ENCODE measurements at regions not wholly inside any gene's neighbourhood (a gene's known extent, or its start where the extent isn't known, plus 50 kb on each side); places are given as distances from the start of the nearest gene placed in this dataset.

DNA sequence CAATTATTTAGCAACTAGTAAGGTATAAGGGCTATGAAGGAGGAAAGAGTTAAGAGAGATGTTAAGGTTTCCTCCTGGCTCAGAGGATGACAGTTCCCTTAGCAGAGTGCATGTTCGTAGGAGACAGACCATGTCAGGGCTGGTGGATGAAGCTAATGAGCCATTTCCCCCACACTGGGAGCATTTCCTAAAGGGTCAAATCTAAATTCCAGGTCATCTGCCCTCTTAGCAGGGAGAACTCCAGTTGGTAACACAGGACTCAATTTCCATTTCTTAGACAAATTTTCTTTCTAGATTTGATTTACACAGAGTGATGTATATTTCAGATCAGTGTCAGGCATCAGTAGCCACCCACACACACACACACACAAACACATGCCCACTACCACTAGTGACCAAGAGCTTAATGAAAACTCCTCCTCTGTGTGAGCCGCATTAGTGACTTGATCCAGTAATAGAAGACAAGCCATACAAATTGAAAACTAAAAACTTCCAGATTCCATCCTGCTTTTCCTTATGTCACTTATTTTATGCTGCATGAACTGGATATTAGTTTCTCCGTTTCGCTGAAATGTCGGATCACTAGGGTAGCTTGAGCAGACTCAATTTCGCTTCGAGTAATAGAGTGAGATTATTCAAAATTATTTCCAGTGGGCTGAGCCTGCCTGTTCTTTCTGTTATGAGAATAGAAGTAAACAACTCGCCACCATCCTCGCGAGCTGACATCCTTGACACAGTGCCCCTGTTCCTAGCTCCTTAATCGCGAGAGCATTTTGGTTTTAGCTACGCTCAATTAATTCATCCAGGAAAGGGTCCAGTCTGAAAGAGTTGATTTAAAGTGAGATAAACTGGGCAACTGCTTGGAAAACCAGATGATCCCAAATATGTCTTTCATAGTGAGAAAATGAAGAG lies 582.6 kb downstream of the SOX6 start:
- TF ChIP-seq, protein P1, sequence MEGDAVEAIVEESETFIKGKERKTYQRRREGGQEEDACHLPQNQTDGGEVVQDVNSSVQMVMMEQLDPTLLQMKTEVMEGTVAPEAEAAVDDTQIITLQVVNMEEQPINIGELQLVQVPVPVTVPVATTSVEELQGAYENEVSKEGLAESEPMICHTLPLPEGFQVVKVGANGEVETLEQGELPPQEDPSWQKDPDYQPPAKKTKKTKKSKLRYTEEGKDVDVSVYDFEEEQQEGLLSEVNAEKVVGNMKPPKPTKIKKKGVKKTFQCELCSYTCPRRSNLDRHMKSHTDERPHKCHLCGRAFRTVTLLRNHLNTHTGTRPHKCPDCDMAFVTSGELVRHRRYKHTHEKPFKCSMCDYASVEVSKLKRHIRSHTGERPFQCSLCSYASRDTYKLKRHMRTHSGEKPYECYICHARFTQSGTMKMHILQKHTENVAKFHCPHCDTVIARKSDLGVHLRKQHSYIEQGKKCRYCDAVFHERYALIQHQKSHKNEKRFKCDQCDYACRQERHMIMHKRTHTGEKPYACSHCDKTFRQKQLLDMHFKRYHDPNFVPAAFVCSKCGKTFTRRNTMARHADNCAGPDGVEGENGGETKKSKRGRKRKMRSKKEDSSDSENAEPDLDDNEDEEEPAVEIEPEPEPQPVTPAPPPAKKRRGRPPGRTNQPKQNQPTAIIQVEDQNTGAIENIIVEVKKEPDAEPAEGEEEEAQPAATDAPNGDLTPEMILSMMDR (conservative IDR thresholded peaks at IDR 0.05; ENCODE audit: low read depth, low read length) = no peak
- no peak for TF ChIP-seq EZH2 (IDR thresholded peaks at IDR 0.05; ENCODE audit: low read length, unreplicated experiment)
- TF ChIP-seq EZH2phosphoT487 (IDR thresholded peaks at IDR 0.05; ENCODE audit: borderline replicate concordance, low read length) = no peak
